Right lobe of liver (tissue), 6 donors: ENCODE measurements at regions not wholly inside any gene's neighbourhood (a gene's known extent, or its start where the extent isn't known, plus 50 kb on each side); places are given as distances from the start of the nearest gene placed in this dataset.

ENCODE experiments used
- ATAC-seq, 4 donors: fragments of 200-7000 bp; cut with Tn5 transposase; one replicate each; pipeline ENCODE4 v1.9.1; 2020; ENCODE audit warnings: mild to moderate bottlenecking in 4 of 4, moderate library complexity in 4 of 4
- DNase-seq, 3 donors: peaks; one replicate each; pipeline ENCODE4 v3.0.0-alpha.2; 2020
- H3K27ac ChIP-seq, 3 donors: fragments of 200-600 bp; one replicate each; pipeline ENCODE4 v1.8.0; 2022
- H3K27me3 ChIP-seq, 2 donors: fragments of 200-600 bp; one replicate each; pipeline ENCODE4 v1.8.0; 2022
- H3K36me3 ChIP-seq, 4 donors: fragments of 200-600 bp; sonication (generic) in 1 of 4; one replicate each; pipeline versions ENCODE4 v1.5.1 to v1.8.0; 2017 to 2022; ENCODE audit warnings: control low read depth in 1 of 4
- H3K4me1 ChIP-seq, 4 donors: fragments of 200-600 bp; sonication (generic) in 1 of 4; one replicate each; pipeline versions ENCODE4 v1.5.1 to v1.8.0; 2017 to 2022; ENCODE audit warnings: control low read depth in 1 of 4
- H3K4me3 ChIP-seq, 3 donors: fragments of 200-600 bp; one replicate each; pipeline ENCODE4 v1.8.0; 2022
- H3K9me3 ChIP-seq, 4 donors: fragments of 200-600 bp; sonication (generic) in 1 of 4; one replicate each; pipeline versions ENCODE4 v1.5.1 to v1.8.0; 2017 to 2022; ENCODE audit warnings: control low read depth in 1 of 4
- POLR2A ChIP-seq: fragments of 450-650 bp; IDR thresholded peaks from one replicate; pipeline ENCODE4 v1.6.1; 2017; ENCODE audit warnings: antibody characterized with exemption, mild to moderate bottlenecking
- WGBS: methylation state at CpG from one replicate; pipeline ENCODE4 v1.1.6; 2018; ENCODE audit warnings: low coverage, low lambda C conversion rate; ENCODE audit not compliant: insufficient coverage; ENCODE audit errors: missing lambda C conversion rate; 5-methylcytosine and 5-hydroxymethylcytosine counted together
- intact Hi-C, 2 donors: fragments of 100-400 bp; cut with DNase I; formaldehyde crosslinking; loops; one replicate each; pipeline versions ENCODE4 v1.11.2 to v1.14.1; 2022
- TF ChIP-seq, protein P1 (sequence below), 4 donors: fragments of 200-600 bp in 3 of 4; fragments of 450-650 bp in 1 of 4; IDR thresholded peaks; one replicate each; pipeline versions ENCODE4 v1.5.1 to v1.8.0; 2016 to 2022; ENCODE audit warnings: antibody characterized with exemption in 4 of 4, mild to moderate bottlenecking in 2 of 4
- donor health status: DM: no; HTN: yes; CAD: no.
- donor health status: DM: no; HTN: no; CAD: no.
- donor health status: DM: no; HTN: no; CAD: no.
- donor health status: DM: no; HTN: yes; CAD: no.
- donor health status: DM: no; HTN: yes; CAD: no.

DNA sequence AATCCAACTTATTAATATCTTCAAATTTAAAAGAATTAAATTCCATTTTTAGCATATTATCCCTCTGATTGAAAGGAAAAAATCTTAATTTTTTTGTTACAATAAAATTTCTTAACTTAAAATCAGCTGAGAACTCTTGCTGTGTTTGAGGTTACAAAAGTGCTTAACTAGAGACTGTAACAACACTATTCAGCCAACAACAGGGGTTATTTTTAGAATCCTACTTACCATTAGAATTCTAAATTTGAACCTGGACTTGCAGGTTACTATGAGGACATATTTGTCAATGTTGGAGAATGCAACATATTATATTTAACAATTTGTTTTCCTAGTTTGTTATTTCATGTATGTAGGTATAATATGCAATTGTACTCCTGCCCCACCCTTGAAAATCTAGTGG lies 238.1 kb upstream of the CXXC4 start:
- no peak for ATAC-seq
- no peak overlapping the region for H3K4me3 ChIP-seq
- intact Hi-C loops = no loop called here

DNA sequence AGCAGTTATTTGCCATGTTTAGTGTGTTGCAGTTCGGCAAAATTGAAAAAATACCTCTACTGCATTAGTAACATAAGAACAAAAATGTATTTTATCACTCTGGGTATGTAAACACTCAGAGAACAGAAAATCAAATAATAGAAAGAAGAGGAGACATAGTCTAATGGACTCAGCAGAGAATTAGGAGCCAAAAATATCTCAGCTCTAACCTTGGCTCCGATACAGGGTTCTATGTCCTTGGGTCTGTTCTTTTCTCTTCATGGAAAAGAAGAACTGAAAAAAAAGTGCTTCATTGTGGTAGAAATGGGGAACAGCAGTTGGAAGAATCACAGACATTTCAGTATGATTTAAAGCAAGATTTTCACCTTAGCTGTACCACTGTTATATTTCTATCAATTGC lies 240.5 kb upstream of the CXXC4 start:
- no peak for TF ChIP-seq POLR2A
- TF ChIP-seq, protein P1, sequence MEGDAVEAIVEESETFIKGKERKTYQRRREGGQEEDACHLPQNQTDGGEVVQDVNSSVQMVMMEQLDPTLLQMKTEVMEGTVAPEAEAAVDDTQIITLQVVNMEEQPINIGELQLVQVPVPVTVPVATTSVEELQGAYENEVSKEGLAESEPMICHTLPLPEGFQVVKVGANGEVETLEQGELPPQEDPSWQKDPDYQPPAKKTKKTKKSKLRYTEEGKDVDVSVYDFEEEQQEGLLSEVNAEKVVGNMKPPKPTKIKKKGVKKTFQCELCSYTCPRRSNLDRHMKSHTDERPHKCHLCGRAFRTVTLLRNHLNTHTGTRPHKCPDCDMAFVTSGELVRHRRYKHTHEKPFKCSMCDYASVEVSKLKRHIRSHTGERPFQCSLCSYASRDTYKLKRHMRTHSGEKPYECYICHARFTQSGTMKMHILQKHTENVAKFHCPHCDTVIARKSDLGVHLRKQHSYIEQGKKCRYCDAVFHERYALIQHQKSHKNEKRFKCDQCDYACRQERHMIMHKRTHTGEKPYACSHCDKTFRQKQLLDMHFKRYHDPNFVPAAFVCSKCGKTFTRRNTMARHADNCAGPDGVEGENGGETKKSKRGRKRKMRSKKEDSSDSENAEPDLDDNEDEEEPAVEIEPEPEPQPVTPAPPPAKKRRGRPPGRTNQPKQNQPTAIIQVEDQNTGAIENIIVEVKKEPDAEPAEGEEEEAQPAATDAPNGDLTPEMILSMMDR (IDR thresholded peaks at IDR 0.05) = no peak
- intact Hi-C loops = no loop called here

More for the DNA sequence above, 238.1 kb upstream of the CXXC4 start:
- Histone ChIP-seq H3K9me3 (no peaks in the 10 kb centered on the region), H3K27me3 (no peaks in the 10 kb centered on the region), H3K4me1 (peaks cover 0 to 10% (median 2%) of the 10 kb centered on the region in 4 donors), H3K27ac (no peak overlapping the region), H3K36me3 (no peaks in the 10 kb centered on the region)
- DNase-seq = no peak
- TF ChIP-seq, protein P1 (IDR thresholded peaks at IDR 0.05) = no peak
- TF ChIP-seq POLR2A = no peak

DNA sequence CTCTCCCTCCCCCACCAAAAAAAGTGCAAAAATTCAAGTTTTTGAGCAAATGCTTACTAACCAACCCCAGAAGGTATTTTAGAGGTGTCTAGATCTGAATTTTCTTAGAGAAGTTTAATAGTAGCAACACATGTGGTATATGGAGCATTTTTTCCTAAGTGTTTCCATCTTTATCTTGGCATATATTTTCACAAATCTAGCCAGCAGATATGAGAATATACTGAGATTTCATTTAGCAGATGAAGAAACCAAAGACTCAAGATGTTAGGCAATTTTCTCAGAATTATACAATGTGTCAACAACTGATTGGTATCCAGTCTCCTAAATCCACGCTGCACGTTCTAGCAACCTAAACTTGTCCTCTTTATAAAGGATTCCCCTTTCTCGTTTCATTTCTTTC lies 245.5 kb upstream of the CXXC4 start:
- no peak for DNase-seq
- H3K4me3 ChIP-seq = no peak overlapping the region
- intact Hi-C loops = no loop called here

More for the DNA sequence above, 240.5 kb upstream of the CXXC4 start:
- Histone ChIP-seq H3K4me1 (no peaks in the 10 kb centered on the region), H3K36me3 (no peaks in the 10 kb centered on the region), H3K4me3 (no peak overlapping the region), H3K27ac (no peak overlapping the region), H3K9me3 (no peaks in the 10 kb centered on the region), H3K27me3 (no peaks in the 10 kb centered on the region)
- ATAC-seq (peak; percentile 44 to 60 (median 47)), DNase-seq (no peak)
- WGBS = 25% methylated on average over 2 of the region's 2 CpGs

DNA sequence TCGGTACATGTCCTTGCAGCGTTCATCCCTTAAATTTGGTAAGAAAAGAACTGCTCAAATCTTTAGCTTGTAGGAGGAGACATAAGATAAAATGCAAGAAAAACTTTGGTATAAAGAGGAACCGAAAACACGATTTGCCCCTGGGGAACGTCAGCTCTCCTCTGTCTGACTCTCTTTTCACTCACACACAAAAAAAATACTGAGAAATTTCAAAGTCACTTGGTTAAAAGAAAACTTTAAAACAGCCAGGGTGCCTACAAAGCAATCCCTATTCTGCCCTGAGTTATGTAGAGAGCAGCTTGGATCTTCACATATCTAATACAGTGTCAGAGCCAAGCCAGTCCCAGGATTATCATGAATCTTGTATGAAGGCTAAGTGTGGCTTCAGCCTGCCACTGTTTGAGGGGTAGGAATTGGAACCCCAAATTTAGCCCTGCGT lies 248.5 kb upstream of the CXXC4 start:
- Histone ChIP-seq H3K27me3 (no peaks in the 10 kb centered on the region), H3K36me3 (no peaks in the 10 kb centered on the region), H3K9me3 (no peaks in the 10 kb centered on the region), H3K4me1 (no peaks in the 10 kb centered on the region), H3K27ac (no peak overlapping the region), H3K4me3 (no peak overlapping the region)
- DNase-seq (no peak), ATAC-seq (no peak)
- intact Hi-C loops = no loop called here
- TF ChIP-seq, protein P1 (IDR thresholded peaks at IDR 0.05) = no peak
- no peak for TF ChIP-seq POLR2A
- 79% methylated on average over 6 of the region's 6 CpGs for WGBS

More for the DNA sequence above, 245.5 kb upstream of the CXXC4 start:
- Histone ChIP-seq H3K4me1 (no peaks in the 10 kb centered on the region), H3K9me3 (no peaks in the 10 kb centered on the region), H3K36me3 (no peaks in the 10 kb centered on the region), H3K27me3 (no peaks in the 10 kb centered on the region), H3K27ac (no peak overlapping the region)
- TF ChIP-seq, protein P1 (IDR thresholded peaks at IDR 0.05) = no peak
- WGBS = 82% methylated on average over 3 of the region's 3 CpGs
- no peak for ATAC-seq

DNA sequence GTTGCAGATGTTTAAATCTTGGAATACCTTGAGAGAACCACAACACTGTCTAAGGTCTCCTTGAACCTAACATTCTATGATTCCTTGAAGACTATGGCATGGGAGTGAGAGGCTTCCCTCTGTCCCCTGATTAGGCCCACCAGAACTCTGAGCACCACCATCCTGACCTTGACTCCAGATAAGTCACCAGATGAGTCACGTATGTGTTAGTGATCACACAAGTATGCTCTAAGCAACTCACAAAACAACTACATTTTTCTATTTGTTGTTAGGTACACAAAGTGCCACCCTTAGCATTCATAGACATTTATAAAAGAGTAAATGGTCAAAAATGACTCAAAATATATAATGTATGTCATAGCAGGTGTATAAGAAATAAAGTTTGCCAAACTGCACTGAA lies 252.9 kb upstream of the CXXC4 start:
- Histone ChIP-seq H3K27ac (no peak overlapping the region), H3K9me3 (no peaks in the 10 kb centered on the region), H3K36me3 (no peaks in the 10 kb centered on the region), H3K27me3 (no peaks in the 10 kb centered on the region), H3K4me1 (no peaks in the 10 kb centered on the region), H3K4me3 (no peak overlapping the region)
- TF ChIP-seq, protein P1 (IDR thresholded peaks at IDR 0.05) = no peak
- no peak for TF ChIP-seq POLR2A
- 60% methylated on average over 1 of the region's 1 CpG for WGBS
- DNase-seq = no peak
- intact Hi-C loops = no loop called here
- peak in 1 of 4 donors; percentile 38 for ATAC-seq
